Activated CD8-positive, alpha-beta memory T cell treated with anti-CD3 and anti-CD28 coated beads for 1 hour (primary cell): ENCODE measurements at regions not wholly inside any gene's neighbourhood (a gene's known extent, or its start where the extent isn't known, plus 50 kb on each side); places are given as distances from the start of the nearest gene placed in this dataset.

Experiments
- DNase-seq, 2 donors: peaks; one replicate each; pipeline ENCODE4 v3.0.0-alpha.2; 2020; ENCODE audit warnings: low read depth in 1 of 2; ENCODE audit errors: extremely low read depth in 1 of 2

DNA sequence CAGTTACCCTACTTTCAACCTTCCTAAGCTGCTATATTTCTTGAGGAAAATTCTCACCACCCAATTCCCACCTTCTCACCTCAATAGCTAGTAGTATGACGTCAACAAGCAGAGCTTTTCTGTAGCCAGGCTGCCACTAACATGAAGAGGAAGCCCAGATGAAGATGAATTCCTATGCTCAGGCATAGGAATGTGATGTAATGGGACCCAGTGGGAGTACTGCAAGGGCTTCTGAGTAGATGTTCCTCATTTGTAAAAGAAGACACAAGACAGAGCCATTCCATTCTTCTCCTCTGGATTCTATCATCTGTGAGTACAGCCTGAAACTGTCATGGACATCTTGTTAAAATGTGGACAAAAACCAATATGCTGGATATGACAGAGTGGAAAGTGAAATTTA is 81.6 kb upstream of the KLF3 start:
- no peak for DNase-seq

DNA sequence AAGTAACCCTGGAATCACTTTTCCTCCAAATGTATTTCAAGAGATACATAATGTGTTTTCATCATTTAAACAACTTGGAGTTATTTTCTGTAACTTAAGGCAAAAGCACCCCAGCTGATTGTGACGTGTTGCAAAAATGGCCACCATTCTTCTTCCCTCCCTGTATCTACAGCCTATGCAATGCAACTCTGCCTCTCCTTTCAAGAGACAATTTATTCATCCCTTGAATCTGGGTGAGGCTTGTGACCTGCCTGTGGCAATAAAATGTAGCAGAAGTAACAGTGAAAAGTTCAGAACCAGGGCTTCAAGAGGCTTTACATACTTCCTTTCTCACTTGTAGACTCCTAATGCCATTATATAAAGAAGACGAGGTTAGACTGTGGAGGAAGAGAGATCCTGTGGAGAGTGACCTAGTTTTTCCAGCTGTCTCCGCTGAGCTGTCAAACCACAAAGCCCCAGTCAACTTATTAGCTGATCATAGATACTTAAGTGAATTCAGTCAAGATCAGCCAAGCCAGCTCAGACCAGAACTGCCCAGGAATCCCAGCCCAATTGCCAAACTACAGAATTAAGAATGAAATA is 81.0 kb upstream of the KLF3 start:
- no peak for DNase-seq

DNA sequence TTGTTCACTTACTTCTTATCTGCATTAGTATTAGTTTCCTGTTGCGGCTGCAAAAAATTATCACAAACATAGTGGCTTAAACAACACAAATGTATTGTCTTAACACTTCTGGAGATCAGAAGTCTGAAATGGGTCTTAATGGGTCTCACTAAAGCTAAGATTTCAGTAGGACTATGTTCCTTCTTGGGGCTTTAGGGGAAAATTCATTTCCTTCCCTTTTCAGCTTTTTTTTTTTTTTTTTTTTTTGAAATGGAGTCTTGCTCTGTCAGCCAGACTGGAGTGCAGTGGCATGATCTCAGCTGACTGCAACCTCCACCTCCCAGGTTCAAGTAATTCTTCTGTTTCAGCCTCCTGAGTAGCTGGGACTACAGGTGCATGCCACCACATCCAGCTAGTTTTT is 78.1 kb upstream of the KLF3 start:
- DNase-seq: no peak

- DNase-seq: no peak
These were observed 76.9 kb upstream of the KLF3 start for GRCh38 chr4:38587106-38587505.

DNA sequence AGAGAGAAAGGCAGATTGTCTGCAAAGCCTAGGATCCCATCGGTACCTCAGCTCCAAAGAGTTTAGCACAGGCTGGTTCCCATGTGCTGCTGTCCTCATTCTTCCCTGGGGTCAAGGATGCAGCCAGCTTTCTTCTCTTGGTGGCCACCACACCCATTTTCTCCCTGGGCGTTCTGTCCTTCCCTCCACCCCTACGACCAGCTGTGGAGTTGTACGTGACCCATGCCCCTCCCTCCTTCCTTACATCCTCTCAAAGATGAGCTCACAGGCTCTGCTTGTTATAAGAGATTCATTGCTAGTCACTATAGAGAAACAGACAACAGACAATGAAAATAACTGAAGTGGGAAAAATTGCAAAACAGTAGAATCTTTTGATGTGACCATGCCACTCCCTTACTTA is 74.0 kb upstream of the KLF3 start:
- no peak for DNase-seq

GRCh38 chr4:38591617-38592337 is 72.2 kb upstream of the KLF3 start:
- DNase-seq: no peak

DNA sequence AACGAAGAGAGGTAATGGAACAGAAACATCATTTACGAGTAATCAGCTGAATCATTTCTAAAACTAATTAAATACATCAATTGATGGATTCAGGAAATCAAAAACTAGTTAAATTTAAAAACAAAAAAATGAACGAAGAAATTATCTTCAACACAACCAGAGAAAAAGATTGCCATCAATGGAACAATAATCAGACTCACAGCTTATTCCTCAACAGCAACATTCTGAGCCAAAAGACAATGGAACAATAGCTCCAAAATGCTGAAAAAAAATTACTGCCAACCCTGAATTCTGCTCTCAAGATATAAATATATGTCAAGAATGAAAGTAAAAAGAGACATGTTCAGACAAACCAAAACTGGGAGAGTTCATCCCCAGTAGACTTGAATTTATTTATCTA is 65.5 kb upstream of the KLF3 start:
- no peak for DNase-seq

DNA sequence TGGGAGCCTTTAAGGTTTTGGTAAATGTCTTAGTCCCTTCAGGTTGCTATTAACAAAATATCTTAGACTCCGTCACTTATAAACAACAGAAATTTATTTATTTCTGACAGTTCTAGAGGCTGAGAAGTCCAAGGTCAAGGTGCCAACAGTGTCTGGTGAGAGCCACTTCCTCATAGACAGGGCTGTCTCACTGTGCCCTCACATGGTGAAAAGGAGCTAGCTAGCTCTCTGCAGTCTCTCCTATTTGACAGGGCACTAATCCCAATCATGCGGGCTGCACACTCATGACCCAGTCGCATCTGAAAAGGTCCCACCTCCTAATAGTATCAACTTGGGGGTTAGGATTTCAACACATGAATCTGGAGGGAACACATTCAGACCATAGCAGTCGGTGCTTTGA is 63.4 kb upstream of the KLF3 start:
- DNase-seq: no peak

DNA sequence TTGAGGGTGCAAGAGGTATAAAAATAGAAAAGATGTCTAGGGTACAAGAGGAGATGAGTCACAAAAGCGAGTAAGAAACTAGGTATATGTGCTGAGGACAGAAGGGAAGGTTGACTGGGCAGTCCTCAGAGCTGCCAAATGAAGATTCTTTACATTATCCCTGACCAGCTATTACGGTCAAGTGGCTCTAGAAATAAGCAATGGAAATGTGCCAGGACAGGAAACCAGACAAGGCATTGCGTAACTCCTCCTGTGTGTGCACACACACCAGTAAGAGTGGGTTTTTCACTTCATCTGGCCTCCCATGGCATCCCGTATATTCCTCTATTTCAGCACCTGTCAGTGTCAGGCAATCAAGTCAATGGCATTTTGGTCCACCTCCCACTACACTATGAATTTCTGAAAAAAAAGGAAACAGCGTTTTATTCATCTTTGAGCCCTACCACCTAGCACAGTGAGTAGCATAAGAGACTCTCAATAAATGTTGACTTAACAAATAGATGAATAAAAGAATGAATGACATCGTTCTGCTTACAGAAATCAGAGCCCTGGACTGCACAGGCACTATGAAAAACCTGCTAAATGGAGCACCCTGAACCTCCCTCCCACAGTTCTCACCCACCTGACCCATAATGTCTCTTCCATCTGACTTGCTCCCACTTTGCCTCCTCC is 62.6 kb upstream of the KLF3 start:
- DNase-seq: no peak

- no peak for DNase-seq
These were observed 62.1 kb upstream of the KLF3 start for GRCh38 chr4:38601916-38602291.

GRCh38 chr4:38603652-38604051 is 60.3 kb upstream of the KLF3 start:
- no peak for DNase-seq

DNA sequence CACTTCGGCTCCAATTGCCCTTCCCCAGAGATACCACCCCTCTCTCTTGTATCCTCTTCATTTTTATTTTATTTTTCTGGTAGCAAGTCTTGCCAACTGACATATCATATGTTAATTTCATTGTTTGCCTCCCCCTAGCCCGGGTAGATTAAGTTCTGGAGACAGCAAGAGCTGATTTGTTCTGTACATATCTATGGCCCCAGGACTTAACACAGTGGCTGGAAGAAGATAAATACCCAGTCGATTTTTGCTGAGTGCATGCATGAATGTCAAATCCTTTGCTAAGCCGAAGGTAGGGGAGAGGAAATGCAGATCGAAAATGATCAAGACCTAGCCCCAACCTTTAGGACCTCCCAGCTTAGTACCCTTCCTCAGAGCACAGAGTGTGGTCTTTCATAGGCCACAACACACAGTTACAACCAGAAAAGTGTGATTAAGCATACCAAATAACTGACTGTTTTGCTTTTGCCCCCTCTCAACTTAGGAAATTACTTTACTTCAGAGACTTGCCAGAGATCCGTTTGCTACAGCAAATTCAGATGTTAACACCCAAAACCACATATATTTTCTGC is 58.7 kb upstream of the KLF3 start:
- no peak for DNase-seq

GRCh38 chr4:38605753-38606586 is 58.0 kb upstream of the KLF3 start:
- DNase-seq: no peak

DNA sequence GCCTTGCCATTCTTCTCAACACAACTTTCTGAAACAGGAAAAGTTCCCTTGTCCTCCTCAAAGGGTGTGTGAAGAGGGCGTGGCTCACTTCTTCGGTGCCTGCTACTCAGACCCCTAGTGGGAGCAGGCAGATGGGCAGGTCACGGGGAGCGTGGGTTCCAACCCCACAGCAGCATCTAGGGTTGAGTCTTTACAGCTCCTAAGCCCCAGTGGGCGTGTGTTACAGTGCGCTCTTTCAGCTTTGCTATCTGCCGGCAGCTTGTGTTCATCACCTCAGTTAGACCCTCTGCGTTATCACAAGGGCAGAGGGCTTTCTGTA is 57.5 kb upstream of the KLF3 start:
- DNase-seq: no peak

DNA sequence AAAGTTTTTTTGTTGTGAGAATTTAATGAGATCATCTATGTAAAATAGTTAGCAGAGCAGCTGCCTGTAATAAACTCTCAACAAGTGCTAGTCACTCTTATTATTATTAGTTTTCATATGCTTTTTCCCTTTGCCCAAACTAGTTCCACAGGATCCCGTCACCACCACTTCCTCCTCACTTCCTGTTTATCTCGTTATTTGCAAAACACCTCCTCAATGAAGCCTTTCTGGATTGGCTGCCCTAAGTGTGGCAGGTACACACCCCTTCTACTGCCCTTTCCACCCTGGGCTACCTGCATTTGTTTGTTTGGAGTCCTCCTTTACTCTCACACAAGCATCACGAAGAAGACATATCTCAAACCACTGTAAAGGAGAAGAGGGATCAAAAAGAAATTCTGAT is 54.4 kb upstream of the KLF3 start:
- DNase-seq: no peak

GRCh38 chr4:38610521-38610920 is 53.5 kb upstream of the KLF3 start:
- DNase-seq: no peak

DNA sequence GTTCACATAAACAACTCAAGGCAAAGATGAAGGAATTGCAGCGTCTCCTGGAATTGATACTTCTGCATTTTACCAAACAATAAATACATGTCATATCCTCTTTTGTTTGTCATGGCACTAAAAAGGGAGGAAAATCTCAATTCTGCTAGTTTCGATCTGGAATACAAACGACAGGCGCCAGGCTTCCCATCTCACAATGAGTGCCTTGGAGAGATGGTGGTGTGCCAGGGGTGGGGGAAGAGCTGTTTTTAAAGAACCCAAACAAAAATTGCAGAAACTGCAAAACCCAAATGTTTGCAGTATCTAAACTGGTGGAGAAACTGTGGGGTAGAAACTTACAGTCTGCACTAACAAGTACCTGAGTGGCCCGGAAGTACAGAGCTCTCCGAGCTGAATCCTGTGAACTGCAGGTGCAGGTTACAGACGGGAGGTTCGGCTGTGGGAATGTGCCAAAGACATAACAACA is 53.0 kb upstream of the KLF3 start:
- no peak for DNase-seq

DNA sequence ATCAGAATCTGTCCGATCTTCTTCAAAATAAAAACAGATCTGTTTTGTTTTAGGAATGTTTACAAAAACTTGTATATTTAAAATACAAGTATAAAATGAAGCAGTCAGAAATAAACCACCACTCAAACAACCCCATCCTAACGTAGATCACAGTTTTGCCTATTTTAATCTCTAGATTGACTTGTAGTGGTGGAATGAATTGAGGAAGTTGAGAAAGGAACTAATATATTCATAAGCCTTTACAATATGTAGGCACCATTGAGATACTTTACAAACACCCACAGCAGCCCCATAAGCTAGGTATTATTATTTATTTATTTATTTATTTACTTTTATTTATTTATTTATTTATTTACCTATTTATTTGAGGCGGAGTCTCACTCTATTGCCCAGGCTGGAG is 52.3 kb upstream of the KLF3 start:
- no peak for DNase-seq

- DNase-seq: no peak
These were observed 51.2 kb upstream of the KLF3 start for GRCh38 chr4:38612646-38613414.
